ENCODE measurements at regions not wholly inside any gene's neighbourhood (a gene's known extent, or its start where the extent isn't known, plus 50 kb on each side); places are given as distances from the start of the nearest gene placed in this dataset.
"Not testable (repeated sequence)": the region's sequence is repeated elsewhere in the genome, so short reads cannot be mapped to it uniquely, and the experiment has no call there.

GRCh38 chr5:176034407-176035200 is 66.5 kb upstream of the THOC3 start:
- H3K27ac ChIP-seq; H3K4me1 ChIP-seq (replicated peaks; ENCODE audit: insufficient read depth); H3K9me2 ChIP-seq (ENCODE audit: insufficient read depth); BruUV-seq (replicated peaks); H3K4me2 ChIP-seq; H3F3A ChIP-seq (ENCODE audit: insufficient read depth, low read depth); H3K79me2 ChIP-seq (ENCODE audit: low read depth); DNase-seq; H3K4me3 ChIP-seq; POLR2A ChIA-PET (ENCODE audit: unreplicated experiment); intact Hi-C loops (cut with micrococcal nuclease; ENCODE audit: unreplicated experiment); H2AFZ ChIP-seq; H4K20me1 ChIP-seq (ENCODE audit: insufficient read depth); CTCF ChIA-PET; H3K9me3 ChIP-seq (ENCODE audit: insufficient read depth, low read depth); H3K36me3 ChIP-seq (ENCODE audit: low read depth): not testable (repeated sequence)
- peaks cover 22% of the 10 kb centered on the region for H3K27me3 ChIP-seq (ENCODE audit: insufficient read depth, low read depth)

DNA sequence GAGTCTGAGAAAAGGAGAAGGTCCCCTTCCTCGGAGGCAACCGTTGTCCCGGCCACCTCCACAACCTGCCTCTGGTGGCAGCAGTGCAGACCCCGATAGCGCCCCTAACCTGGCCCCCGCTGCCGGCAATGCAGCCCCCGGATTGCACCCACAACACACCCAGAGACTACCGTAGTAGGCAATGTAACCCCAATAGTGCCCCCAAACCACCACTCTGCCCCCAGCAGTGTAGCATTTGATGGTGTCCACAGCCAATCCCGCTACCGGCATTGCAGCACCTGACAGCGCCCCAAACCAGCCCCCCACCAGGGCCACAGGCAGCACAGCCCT is 67.1 kb upstream of the THOC3 start:
- H3K79me2 ChIP-seq (ENCODE audit: low read depth); H3F3A ChIP-seq (ENCODE audit: insufficient read depth, low read depth); H3K4me2 ChIP-seq; CTCF ChIA-PET; BruUV-seq (replicated peaks); H3K4me3 ChIP-seq; DNase-seq; H3K4me1 ChIP-seq (replicated peaks; ENCODE audit: insufficient read depth); H4K20me1 ChIP-seq (ENCODE audit: insufficient read depth); H3K9me2 ChIP-seq (ENCODE audit: insufficient read depth); H2AFZ ChIP-seq; H3K36me3 ChIP-seq (ENCODE audit: low read depth); intact Hi-C loops (cut with micrococcal nuclease; ENCODE audit: unreplicated experiment); H3K27ac ChIP-seq; H3K9me3 ChIP-seq (ENCODE audit: insufficient read depth, low read depth); POLR2A ChIA-PET (ENCODE audit: unreplicated experiment): not testable (repeated sequence)
- peaks cover 23% of the 10 kb centered on the region for H3K27me3 ChIP-seq (ENCODE audit: insufficient read depth, low read depth)

DNA sequence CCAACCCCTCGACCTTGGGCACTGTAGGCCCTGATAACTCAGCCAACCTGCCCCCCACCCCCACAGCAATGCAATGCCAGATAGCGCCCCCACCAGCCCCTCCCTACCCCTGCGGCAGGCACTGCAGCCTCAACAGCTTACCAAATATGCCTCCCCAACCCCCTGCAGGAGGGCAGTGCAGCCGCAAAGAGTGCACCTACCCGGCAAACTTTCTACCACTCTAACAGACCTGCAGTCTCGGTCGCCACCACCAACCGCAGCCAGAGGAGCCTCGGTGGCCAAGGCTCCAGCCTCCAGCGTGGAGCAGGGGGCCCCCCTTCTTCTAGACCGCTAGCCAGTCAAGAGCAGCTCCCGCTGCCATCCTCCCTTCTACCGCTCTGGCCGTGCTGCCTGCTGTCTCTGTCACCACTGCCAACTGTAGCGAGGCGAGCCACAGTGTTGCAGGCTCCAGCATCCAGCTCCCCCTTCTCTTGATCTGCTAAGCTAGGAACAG is 67.7 kb upstream of the THOC3 start:
- H3K9me3 ChIP-seq (ENCODE audit: insufficient read depth, low read depth); CTCF ChIA-PET; H4K20me1 ChIP-seq (ENCODE audit: insufficient read depth); BruUV-seq (replicated peaks); H3K9me2 ChIP-seq (ENCODE audit: insufficient read depth); H3K4me2 ChIP-seq; H3K36me3 ChIP-seq (ENCODE audit: low read depth); H3K27ac ChIP-seq; POLR2A ChIA-PET (ENCODE audit: unreplicated experiment); intact Hi-C loops (cut with micrococcal nuclease; ENCODE audit: unreplicated experiment); H3K4me1 ChIP-seq (replicated peaks; ENCODE audit: insufficient read depth); H3F3A ChIP-seq (ENCODE audit: insufficient read depth, low read depth); H2AFZ ChIP-seq; H3K79me2 ChIP-seq (ENCODE audit: low read depth); DNase-seq; H3K4me3 ChIP-seq: not testable (repeated sequence)
- peaks cover 23% of the 10 kb centered on the region for H3K27me3 ChIP-seq (ENCODE audit: insufficient read depth, low read depth)

DNA sequence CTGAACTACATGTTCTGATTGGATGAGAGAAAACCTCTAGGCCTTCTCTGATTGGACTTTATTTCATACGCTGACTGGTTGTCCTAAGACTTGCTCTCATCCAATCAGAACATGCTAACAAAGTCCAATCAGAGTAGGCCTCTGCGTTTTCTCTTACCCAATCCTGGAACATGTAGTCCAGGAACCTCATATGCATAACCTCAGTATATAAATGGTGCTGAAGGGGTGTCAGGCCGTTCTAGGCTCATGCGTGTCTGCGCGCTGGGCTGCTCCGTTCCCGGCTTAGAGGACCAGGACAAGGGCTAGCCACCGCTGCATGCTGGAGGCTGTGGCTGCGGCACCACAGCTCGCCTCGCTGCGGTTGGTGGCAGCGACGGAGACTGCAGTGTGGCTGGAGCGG is 68.3 kb upstream of the THOC3 start:
- H3K4me3 ChIP-seq; H3K9me3 ChIP-seq (ENCODE audit: insufficient read depth, low read depth); intact Hi-C loops (cut with micrococcal nuclease; ENCODE audit: unreplicated experiment); H3K79me2 ChIP-seq (ENCODE audit: low read depth); H3F3A ChIP-seq (ENCODE audit: insufficient read depth, low read depth); H4K20me1 ChIP-seq (ENCODE audit: insufficient read depth); H3K36me3 ChIP-seq (ENCODE audit: low read depth); CTCF ChIA-PET; H3K9me2 ChIP-seq (ENCODE audit: insufficient read depth); H2AFZ ChIP-seq; POLR2A ChIA-PET (ENCODE audit: unreplicated experiment); H3K4me1 ChIP-seq (replicated peaks; ENCODE audit: insufficient read depth); DNase-seq; H3K4me2 ChIP-seq; H3K27ac ChIP-seq; BruUV-seq (replicated peaks): not testable (repeated sequence)
- H3K27me3 ChIP-seq (ENCODE audit: insufficient read depth, low read depth), result peaks cover 23% of the 10 kb centered on the region

GRCh38 chr5:176037190-176037589 is 69.1 kb upstream of the THOC3 start:
- DNase-seq; BruUV-seq (replicated peaks); H3K4me3 ChIP-seq; H3K27ac ChIP-seq; H4K20me1 ChIP-seq (ENCODE audit: insufficient read depth); H3K9me2 ChIP-seq (ENCODE audit: insufficient read depth); H2AFZ ChIP-seq; H3K4me2 ChIP-seq; H3K4me1 ChIP-seq (replicated peaks; ENCODE audit: insufficient read depth); POLR2A ChIA-PET (ENCODE audit: unreplicated experiment); CTCF ChIA-PET; intact Hi-C loops (cut with micrococcal nuclease; ENCODE audit: unreplicated experiment); H3F3A ChIP-seq (ENCODE audit: insufficient read depth, low read depth); H3K9me3 ChIP-seq (ENCODE audit: insufficient read depth, low read depth); H3K79me2 ChIP-seq (ENCODE audit: low read depth); H3K36me3 ChIP-seq (ENCODE audit: low read depth): not testable (repeated sequence)
- H3K27me3 ChIP-seq (ENCODE audit: insufficient read depth, low read depth), result peaks cover 23% of the 10 kb centered on the region

DNA sequence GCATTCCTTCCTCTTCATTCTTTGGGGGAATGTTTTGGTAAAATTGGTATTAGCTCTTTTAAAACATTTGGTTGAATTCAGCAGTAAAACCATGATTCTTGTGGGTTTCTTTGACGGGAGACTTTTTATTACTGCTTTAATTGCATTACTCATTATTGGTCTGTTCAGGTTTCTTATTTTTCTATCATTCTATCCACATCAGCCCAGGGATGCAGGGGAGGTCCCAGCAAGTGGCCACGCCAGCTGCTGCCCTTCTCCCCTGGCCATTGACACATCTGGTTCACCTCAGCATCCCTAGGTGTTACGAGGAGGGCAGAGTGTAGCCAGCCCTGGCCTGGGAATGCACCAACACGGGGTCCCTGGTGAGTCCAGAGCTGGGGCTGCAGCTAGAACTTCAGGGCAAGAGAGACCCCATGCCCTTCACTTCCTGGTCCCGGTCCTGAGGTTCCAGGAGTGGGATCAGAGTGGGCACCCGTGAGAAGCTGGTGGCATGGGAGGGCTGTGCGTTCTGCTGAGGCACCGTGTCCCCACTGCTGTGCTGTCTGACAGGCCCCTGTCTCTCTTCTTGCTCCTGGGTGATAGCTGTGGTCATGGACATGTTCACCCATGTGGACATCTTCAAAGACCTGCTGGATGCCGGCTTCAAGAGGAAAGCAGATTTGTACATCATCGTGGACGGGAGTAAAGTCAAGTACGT is 72.1 kb upstream of the THOC3 start:
- H3K27me3 ChIP-seq (ENCODE audit: insufficient read depth, low read depth), result peaks cover 23% of the 10 kb centered on the region
- H3K9me3 ChIP-seq (ENCODE audit: insufficient read depth, low read depth); POLR2A ChIA-PET (ENCODE audit: unreplicated experiment); H4K20me1 ChIP-seq (ENCODE audit: insufficient read depth); H3K79me2 ChIP-seq (ENCODE audit: low read depth); H3F3A ChIP-seq (ENCODE audit: insufficient read depth, low read depth); H3K4me2 ChIP-seq; H3K36me3 ChIP-seq (ENCODE audit: low read depth); intact Hi-C loops (cut with micrococcal nuclease; ENCODE audit: unreplicated experiment); H3K4me3 ChIP-seq; CTCF ChIA-PET; H2AFZ ChIP-seq; H3K9me2 ChIP-seq (ENCODE audit: insufficient read depth); DNase-seq; H3K27ac ChIP-seq; H3K4me1 ChIP-seq (replicated peaks; ENCODE audit: insufficient read depth); BruUV-seq (replicated peaks): not testable (repeated sequence)

- intact Hi-C loops (cut with micrococcal nuclease; ENCODE audit: unreplicated experiment), result not testable (repeated sequence)
Observed at GRCh38 chr5:176041248-176041994, 73.3 kb upstream of the THOC3 start.

More at GRCh38 chr5:176041248-176041994, 73.3 kb upstream of the THOC3 start:
- H3K27me3 ChIP-seq (ENCODE audit: insufficient read depth, low read depth), result peaks cover 23% of the 10 kb centered on the region
- BruUV-seq (replicated peaks); H3K36me3 ChIP-seq (ENCODE audit: low read depth); H3K4me2 ChIP-seq; CTCF ChIA-PET; H3K9me2 ChIP-seq (ENCODE audit: insufficient read depth); H2AFZ ChIP-seq; H3K4me1 ChIP-seq (replicated peaks; ENCODE audit: insufficient read depth); H3F3A ChIP-seq (ENCODE audit: insufficient read depth, low read depth); H3K27ac ChIP-seq; DNase-seq; H3K4me3 ChIP-seq; POLR2A ChIA-PET (ENCODE audit: unreplicated experiment); H3K9me3 ChIP-seq (ENCODE audit: insufficient read depth, low read depth); H4K20me1 ChIP-seq (ENCODE audit: insufficient read depth); H3K79me2 ChIP-seq (ENCODE audit: low read depth): not testable (repeated sequence)

All from PC-9 (cell line).